ENCODE measurements at regions not wholly inside any gene's neighbourhood (a gene's known extent, or its start where the extent isn't known, plus 50 kb on each side); places are given as distances from the start of the nearest gene placed in this dataset.
"Not testable (repeated sequence)": the region's sequence is repeated elsewhere in the genome, so short reads cannot be mapped to it uniquely, and the experiment has no call there.

- not testable (repeated sequence) for H3K27ac ChIP-seq (ENCODE audit: insufficient read length, low read depth, low read length); H2BK12ac ChIP-seq (ENCODE audit: insufficient read length, low read depth, low read length); H2BK5ac ChIP-seq (ENCODE audit: insufficient read length, low read length); H3T11ph ChIP-seq (ENCODE audit: low read length); H3K4me1 Mint-ChIP-seq; H3K14ac ChIP-seq (ENCODE audit: insufficient read depth, low read length); H3K9me3 ChIP-seq (ENCODE audit: control insufficient read depth, low read depth, low read length); H3K27me3 ChIP-seq (ENCODE audit: insufficient read depth, low read length); H3K18ac ChIP-seq (ENCODE audit: insufficient read length, low read depth, low read length); H3K9me3 Mint-ChIP-seq; H3K4ac ChIP-seq (ENCODE audit: low read depth, low read length); H3K4me1 ChIP-seq (ENCODE audit: insufficient read depth, low read length); H2BK15ac ChIP-seq (ENCODE audit: low read depth, low read length); H3K23me2 ChIP-seq (ENCODE audit: insufficient read length, low read depth, low read length, poor library complexity, severe bottlenecking); H3K4me2 ChIP-seq (ENCODE audit: insufficient read depth, insufficient read length, low read length); H2AFZ ChIP-seq (ENCODE audit: low read length); H4K91ac ChIP-seq (ENCODE audit: insufficient read length, low read depth, low read length); H3K36me3 Mint-ChIP-seq (ENCODE audit: insufficient read depth in 1 of 3, low read depth in 3 of 3); DNase-seq; H2AK5ac ChIP-seq (ENCODE audit: insufficient read length, low read length); H4K20me1 ChIP-seq (ENCODE audit: control insufficient read depth, insufficient read depth, insufficient read length); H4K5ac ChIP-seq (ENCODE audit: insufficient read length, low read depth, low read length); H2BK120ac ChIP-seq (ENCODE audit: low read depth, low read length, poor library complexity, severe bottlenecking); H3K4me3 Mint-ChIP-seq; H4K8ac ChIP-seq (replicated peaks; ENCODE audit: insufficient read length, low read depth, low read length); H3K23ac ChIP-seq (ENCODE audit: insufficient read length, low read depth, low read length); H2BK20ac ChIP-seq (ENCODE audit: low read depth, low read length, poor library complexity, severe bottlenecking); H3K56ac ChIP-seq (ENCODE audit: insufficient read length, low read depth, low read length); H3K27ac Mint-ChIP-seq; H3K79me1 ChIP-seq (ENCODE audit: insufficient read depth, low read depth, low read length, poor library complexity, severe bottlenecking); H3K27me3 Mint-ChIP-seq (ENCODE audit: low read depth); H3K79me2 ChIP-seq (ENCODE audit: insufficient read depth, low read length); H3K9ac ChIP-seq (ENCODE audit: extremely low read depth, insufficient read length, low read length)
- WGBS (ENCODE audit: extremely low coverage, insufficient read length, low lambda C conversion rate), result no CpG with 5 or more reads among the region's 22 CpGs
- peak; percentile 67 for TF ChIP-seq CTCF (conservative IDR thresholded peaks at IDR 0.05)
Observed at GRCh38 chr7:150000780-150001599, 127.2 kb downstream of the ATP6V0E2 start.
